ENCODE measurements at regions not wholly inside any gene's neighbourhood (a gene's known extent, or its start where the extent isn't known, plus 50 kb on each side); places are given as distances from the start of the nearest gene placed in this dataset.

DNA sequence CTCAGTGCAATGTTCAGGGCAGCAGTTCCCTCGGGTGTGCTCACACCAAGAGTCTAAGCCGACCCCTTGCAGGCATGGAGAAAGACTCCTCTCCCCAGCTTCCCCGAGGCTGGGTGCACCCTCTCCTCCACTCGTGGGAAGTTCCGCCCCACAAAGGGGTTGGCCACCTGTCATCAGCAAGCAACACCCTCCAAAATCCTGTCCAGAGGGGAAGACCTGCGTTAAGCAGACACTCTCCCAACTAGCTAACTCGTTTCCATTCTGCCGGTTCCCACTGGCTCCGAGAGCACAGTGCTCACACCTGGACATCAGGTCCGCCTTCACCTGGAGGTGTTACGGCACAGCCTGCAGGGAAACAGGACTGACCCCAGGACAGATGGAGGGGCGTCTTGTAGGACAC lies 117.9 kb upstream of the IRX4 start:
- Histone ChIP-seq H4K20me1 (ENCODE audit: insufficient read depth) (no peaks in the 10 kb centered on the region), H3K27me3 (ENCODE audit: insufficient read depth, low read depth) (peaks cover 9% of the 10 kb centered on the region; the same call in 1 of the 2 replicates), H3K79me2 (ENCODE audit: insufficient read depth, low read depth) (no peaks in the 10 kb centered on the region), H3K4me1 (ENCODE audit: low read depth, poor library complexity, severe bottlenecking) (no peaks in the 10 kb centered on the region), H3K27ac (no peak overlapping the region), H3K36me3 (ENCODE audit: insufficient read depth) (no peaks in the 10 kb centered on the region), H3K4me2 (no peak overlapping the region), H3K9ac (no peak overlapping the region), H3K4me3 (IDR thresholded peaks at IDR 0.05; ENCODE audit: insufficient read depth, low read depth, low read length) (no peak overlapping the region), H2AFZ (ENCODE audit: low read depth) (no peak overlapping the region)
- TF ChIP-seq, protein P1, sequence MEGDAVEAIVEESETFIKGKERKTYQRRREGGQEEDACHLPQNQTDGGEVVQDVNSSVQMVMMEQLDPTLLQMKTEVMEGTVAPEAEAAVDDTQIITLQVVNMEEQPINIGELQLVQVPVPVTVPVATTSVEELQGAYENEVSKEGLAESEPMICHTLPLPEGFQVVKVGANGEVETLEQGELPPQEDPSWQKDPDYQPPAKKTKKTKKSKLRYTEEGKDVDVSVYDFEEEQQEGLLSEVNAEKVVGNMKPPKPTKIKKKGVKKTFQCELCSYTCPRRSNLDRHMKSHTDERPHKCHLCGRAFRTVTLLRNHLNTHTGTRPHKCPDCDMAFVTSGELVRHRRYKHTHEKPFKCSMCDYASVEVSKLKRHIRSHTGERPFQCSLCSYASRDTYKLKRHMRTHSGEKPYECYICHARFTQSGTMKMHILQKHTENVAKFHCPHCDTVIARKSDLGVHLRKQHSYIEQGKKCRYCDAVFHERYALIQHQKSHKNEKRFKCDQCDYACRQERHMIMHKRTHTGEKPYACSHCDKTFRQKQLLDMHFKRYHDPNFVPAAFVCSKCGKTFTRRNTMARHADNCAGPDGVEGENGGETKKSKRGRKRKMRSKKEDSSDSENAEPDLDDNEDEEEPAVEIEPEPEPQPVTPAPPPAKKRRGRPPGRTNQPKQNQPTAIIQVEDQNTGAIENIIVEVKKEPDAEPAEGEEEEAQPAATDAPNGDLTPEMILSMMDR (conservative IDR thresholded peaks at IDR 0.05; ENCODE audit: low read depth, low read length) = no peak

DNA sequence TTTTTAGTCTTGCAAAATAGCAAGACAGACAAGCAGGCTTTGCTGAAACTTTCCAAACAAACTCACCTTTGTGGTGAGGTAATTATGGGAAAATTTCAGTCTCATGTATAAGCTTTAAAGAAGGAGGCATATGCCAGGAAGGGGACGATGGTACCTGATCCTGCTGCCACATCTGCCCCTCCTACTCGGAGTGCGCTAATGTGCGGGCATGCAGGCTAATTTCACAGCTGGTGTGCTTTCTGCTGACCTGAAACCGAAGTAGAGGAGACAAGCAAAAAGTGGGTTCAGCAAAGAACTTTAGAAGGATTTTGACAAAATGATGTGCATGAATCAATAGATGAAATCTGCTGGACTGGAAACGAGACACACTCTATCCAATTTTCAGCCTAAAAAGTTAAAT lies 117.1 kb upstream of the IRX4 start:
- Histone ChIP-seq H3K27ac (no peak overlapping the region), H3K4me1 (ENCODE audit: low read depth, poor library complexity, severe bottlenecking) (no peaks in the 10 kb centered on the region), H3K4me3 (IDR thresholded peaks at IDR 0.05; ENCODE audit: insufficient read depth, low read depth, low read length) (no peak overlapping the region), H2AFZ (ENCODE audit: low read depth) (no peak overlapping the region), H3K27me3 (ENCODE audit: insufficient read depth, low read depth) (peaks cover 9% of the 10 kb centered on the region; the same call in 1 of the 2 replicates), H3K79me2 (ENCODE audit: insufficient read depth, low read depth) (no peaks in the 10 kb centered on the region), H3K36me3 (ENCODE audit: insufficient read depth) (no peaks in the 10 kb centered on the region), H4K20me1 (ENCODE audit: insufficient read depth) (no peaks in the 10 kb centered on the region), H3K9ac (no peak overlapping the region), H3K4me2 (no peak overlapping the region)
- TF ChIP-seq, protein P1 (conservative IDR thresholded peaks at IDR 0.05; ENCODE audit: low read depth, low read length) = no peak

DNA sequence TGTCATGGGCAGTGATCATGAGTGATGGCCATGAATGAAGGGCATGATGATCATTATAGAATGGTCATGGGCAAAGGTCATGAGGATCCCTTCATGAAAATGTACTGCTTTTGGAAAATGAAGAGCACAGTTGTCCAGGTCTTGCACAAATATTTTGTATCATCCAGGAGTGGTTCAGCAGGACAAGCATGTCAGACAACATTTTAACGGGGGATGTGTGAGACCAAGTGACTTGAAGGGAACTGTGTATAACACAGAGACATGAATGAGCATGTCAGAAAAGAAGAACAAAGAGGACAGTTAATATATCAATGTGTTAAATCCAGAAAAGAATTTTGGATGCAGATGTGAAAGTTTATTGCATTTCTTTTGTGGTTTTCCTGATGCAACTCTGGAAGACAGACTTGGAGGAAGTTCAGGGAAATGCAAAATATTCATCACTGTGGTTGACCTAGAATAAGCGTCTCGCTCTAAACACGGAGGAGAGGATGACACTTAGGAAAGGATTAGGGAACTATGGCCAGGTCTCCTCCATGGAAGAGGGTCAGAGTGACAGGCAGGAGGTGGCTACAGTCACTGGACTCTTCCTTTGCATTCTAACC lies 116.1 kb upstream of the IRX4 start:
- H3K27me3 ChIP-seq (ENCODE audit: insufficient read depth, low read depth) = peaks cover 9% of the 10 kb centered on the region; the same call in 1 of the 2 replicates
- H3K79me2 ChIP-seq (ENCODE audit: insufficient read depth, low read depth) = no peaks in the 10 kb centered on the region
- H3K4me1 ChIP-seq (ENCODE audit: low read depth, poor library complexity, severe bottlenecking) = no peaks in the 10 kb centered on the region
- no peak overlapping the region for H3K4me3 ChIP-seq (IDR thresholded peaks at IDR 0.05; ENCODE audit: insufficient read depth, low read depth, low read length)
- no peak overlapping the region for H3K4me2 ChIP-seq
- H3K36me3 ChIP-seq (ENCODE audit: insufficient read depth) = no peaks in the 10 kb centered on the region
- no peaks in the 10 kb centered on the region for H4K20me1 ChIP-seq (ENCODE audit: insufficient read depth)
- TF ChIP-seq, protein P1 (conservative IDR thresholded peaks at IDR 0.05; ENCODE audit: low read depth, low read length) = no peak
- no peak overlapping the region for H3K9ac ChIP-seq
- no peak overlapping the region for H2AFZ ChIP-seq (ENCODE audit: low read depth)
- no peak overlapping the region for H3K27ac ChIP-seq

DNA sequence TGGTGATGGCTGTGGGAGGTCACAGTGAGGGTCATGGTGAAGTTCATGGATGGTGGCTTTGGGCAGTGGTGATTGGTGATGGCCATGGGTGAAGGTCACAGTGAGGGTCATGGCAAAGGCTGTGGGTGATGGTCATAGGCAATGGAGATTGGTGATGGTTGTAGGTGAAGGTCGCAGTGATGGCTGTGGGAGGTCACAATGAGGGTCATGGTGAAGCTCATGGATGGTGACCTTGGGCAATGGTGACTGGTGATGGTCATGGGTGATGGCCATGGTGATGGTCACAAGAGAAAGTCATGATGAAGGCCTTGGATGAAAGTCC lies 115.6 kb upstream of the IRX4 start:
- peaks cover 9% of the 10 kb centered on the region; the same call in 1 of the 2 replicates for H3K27me3 ChIP-seq (ENCODE audit: insufficient read depth, low read depth)
- no peaks in the 10 kb centered on the region for H4K20me1 ChIP-seq (ENCODE audit: insufficient read depth)
- H3K4me2 ChIP-seq = no peak overlapping the region
- no peak overlapping the region for H3K9ac ChIP-seq
- H3K4me3 ChIP-seq (IDR thresholded peaks at IDR 0.05; ENCODE audit: insufficient read depth, low read depth, low read length) = no peak overlapping the region
- H3K27ac ChIP-seq = no peak overlapping the region
- TF ChIP-seq, protein P1 (conservative IDR thresholded peaks at IDR 0.05; ENCODE audit: low read depth, low read length) = no peak
- no peaks in the 10 kb centered on the region for H3K36me3 ChIP-seq (ENCODE audit: insufficient read depth)
- H2AFZ ChIP-seq (ENCODE audit: low read depth) = no peak overlapping the region
- H3K79me2 ChIP-seq (ENCODE audit: insufficient read depth, low read depth) = no peaks in the 10 kb centered on the region
- no peaks in the 10 kb centered on the region for H3K4me1 ChIP-seq (ENCODE audit: low read depth, poor library complexity, severe bottlenecking)

All from KMS-11 (cell line).